Testis (tissue), 2 donors: ENCODE measurements at regions not wholly inside any gene's neighbourhood (a gene's known extent, or its start where the extent isn't known, plus 50 kb on each side); places are given as distances from the start of the nearest gene placed in this dataset.

Experiments used
- DNase-seq: peaks from one replicate; pipeline ENCODE4 v3.0.0-alpha.2; 2019
- H3K27ac ChIP-seq, 2 donors: fragments of 200-600 bp; sonication (generic); one replicate each; pipeline ENCODE4 v1.5.1; 2019
- H3K27me3 ChIP-seq: fragments of 200-600 bp; sonication (generic); one replicate; pipeline ENCODE4 v1.5.1; 2019
- H3K36me3 ChIP-seq: fragments of 200-600 bp; sonication (generic); one replicate; pipeline ENCODE4 v1.5.1; 2017; ENCODE audit warnings: low read depth; ENCODE audit errors: missing control alignments
- H3K4me1 ChIP-seq: fragments of 200-600 bp; sonication (generic); one replicate; pipeline ENCODE4 v1.5.1; 2019
- H3K4me3 ChIP-seq, 2 donors: fragments of 200-600 bp; sonication (generic); one replicate each; pipeline ENCODE4 v1.5.1; 2017 to 2019
- H3K9me3 ChIP-seq: fragments of 200-600 bp; sonication (generic); one replicate; pipeline ENCODE4 v1.5.1; 2017
- CTCF ChIP-seq, 3 experiments: fragments of 450-650 bp in 2 of 3; fragments of 200-600 bp in 1 of 3; sonication (generic) in 1 of 3; IDR thresholded peaks; one replicate each; pipeline ENCODE4 v1.5.1; 2016 to 2019; ENCODE audit warnings: antibody characterized with exemption in 3 of 3, mild to moderate bottlenecking in 2 of 3, moderate library complexity in 1 of 3
- POLR2A ChIP-seq: fragments of 450-650 bp; IDR thresholded peaks from one replicate; pipeline ENCODE4 v1.6.1; 2017; ENCODE audit warnings: antibody characterized with exemption, mild to moderate bottlenecking, moderate library complexity
- WGBS, 2 donors: methylation state at CpG; one replicate each; pipeline ENCODE4 v1.1.5; 2018; 5-methylcytosine and 5-hydroxymethylcytosine counted together
- intact Hi-C: fragments of 100-400 bp; cut with DNase I; formaldehyde crosslinking; loops from one replicate; pipeline ENCODE4 v1.15.1; 2023; ENCODE audit warnings: low total_unique reads

- Histone ChIP-seq H3K4me3 (no peak overlapping the region), H3K9me3 (no peaks in the 10 kb centered on the region), H3K27me3 (no peaks in the 10 kb centered on the region), H3K27ac (peak overlapping the region in 1 of 2 donors; percentile 60), H3K36me3 (no peaks in the 10 kb centered on the region), H3K4me1 (no peaks in the 10 kb centered on the region)
- TF ChIP-seq POLR2A (no peak), CTCF (IDR thresholded peaks at IDR 0.05) (no peak)
- 53 to 55% methylated on average over 5 of the region's 5 CpGs for WGBS, 2 donors
- intact Hi-C loops: no loop called here
- DNase-seq: no peak
Measured at GRCh38 chr4:112860830-112861690, 188.4 kb upstream of the ANK2 start.

GRCh38 chr4:112861691-112862674 lies 187.5 kb upstream of the ANK2 start:
- TF ChIP-seq CTCF (IDR thresholded peaks at IDR 0.05): no peak
- TF ChIP-seq POLR2A: no peak
- intact Hi-C loops: no loop called here
- H3K9me3 ChIP-seq: no peaks in the 10 kb centered on the region
- H3K27ac ChIP-seq: peak overlapping the region in 1 of 2 donors; percentile 60
- H3K27me3 ChIP-seq: no peaks in the 10 kb centered on the region
- 47 to 57% methylated on average over 3 of the region's 3 CpGs for WGBS, 2 donors
- H3K4me1 ChIP-seq: no peaks in the 10 kb centered on the region
- no peaks in the 10 kb centered on the region for H3K36me3 ChIP-seq
- H3K4me3 ChIP-seq: no peak overlapping the region
- no peak for DNase-seq

DNA sequence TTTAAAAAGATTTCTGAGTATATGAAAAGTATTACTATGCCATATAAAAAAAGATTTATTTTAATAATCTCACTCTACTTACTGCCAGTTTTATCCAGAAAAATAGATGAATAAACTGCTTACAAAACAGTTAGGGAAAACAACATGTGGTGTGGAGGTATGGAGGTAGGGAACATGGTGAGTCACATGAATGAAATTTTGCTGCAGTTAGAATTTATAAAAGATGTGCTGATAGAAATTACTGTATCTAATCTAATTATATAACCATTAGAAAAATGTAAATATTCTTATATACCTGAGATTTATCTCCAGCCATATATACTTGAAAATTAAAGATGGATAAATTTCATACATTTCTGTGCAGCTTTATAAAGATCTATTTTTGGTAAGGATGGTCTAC lies 184.0 kb upstream of the ANK2 start:
- Histone ChIP-seq H3K27ac (no peak overlapping the region), H3K4me3 (no peak overlapping the region), H3K4me1 (no peaks in the 10 kb centered on the region), H3K36me3 (no peaks in the 10 kb centered on the region), H3K9me3 (no peaks in the 10 kb centered on the region), H3K27me3 (no peaks in the 10 kb centered on the region)
- no peak for DNase-seq
- intact Hi-C loops: no loop called here
- TF ChIP-seq CTCF (IDR thresholded peaks at IDR 0.05): no peak
- TF ChIP-seq POLR2A: no peak

DNA sequence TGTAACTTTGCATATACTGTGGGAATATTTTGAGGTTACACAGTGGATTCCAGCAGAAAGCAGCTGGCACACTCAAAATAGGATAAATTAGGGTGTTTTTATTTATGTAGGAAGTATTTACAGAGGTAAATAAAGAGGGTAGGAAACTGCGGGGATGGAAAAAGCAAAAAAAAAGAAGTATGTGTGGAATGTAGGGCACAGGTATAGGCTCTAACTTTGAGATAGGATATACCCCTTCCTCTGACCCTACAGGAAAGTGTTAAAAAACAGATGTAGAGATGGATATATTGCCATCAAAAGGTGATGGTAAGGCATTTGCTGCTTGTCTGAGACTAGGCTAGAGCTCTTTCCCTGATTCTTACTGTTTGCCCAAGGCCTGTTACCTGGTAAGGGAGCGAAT lies 173.1 kb upstream of the ANK2 start:
- DNase-seq: no peak
- TF ChIP-seq POLR2A: no peak
- TF ChIP-seq CTCF (IDR thresholded peaks at IDR 0.05): no peak
- Histone ChIP-seq H3K4me3 (no peak overlapping the region), H3K27ac (no peak overlapping the region), H3K36me3 (no peaks in the 10 kb centered on the region), H3K27me3 (no peaks in the 10 kb centered on the region), H3K9me3 (no peaks in the 10 kb centered on the region), H3K4me1 (no peaks in the 10 kb centered on the region)
- 79 to 91% methylated on average over 2 of the region's 2 CpGs for WGBS, 2 donors
- intact Hi-C loops: no loop called here
